CD14-positive monocyte (primary cell): ENCODE measurements at regions not wholly inside any gene's neighbourhood (a gene's known extent, or its start where the extent isn't known, plus 50 kb on each side); places are given as distances from the start of the nearest gene placed in this dataset.

Source experiments
- DNase-seq, 3 donors: peaks; one replicate each; pipeline ENCODE4 v3.0.0-alpha.2; 2011 to 2022
- H2AFZ ChIP-seq: 2 replicates; pipeline ENCODE4 v1.6.0; 2012; ENCODE audit warnings: mild to moderate bottlenecking, low read depth, low read length, inconsistent platforms; ENCODE audit not compliant: insufficient read depth, poor library complexity, severe bottlenecking
- H3K27ac ChIP-seq, 2 donors: 1 replicate in 1 of 2; 2 replicates in 1 of 2; pipeline ENCODE4 v1.5.1; 2012 to 2013; ENCODE audit warnings: low read length in 2 of 2, control low read depth in 1 of 2, inconsistent platforms in 1 of 2, low read depth in 1 of 2, mild to moderate bottlenecking in 1 of 2
- H3K27me3 ChIP-seq, 2 donors: one replicate each; pipeline versions ENCODE4 v1.6.0 to v1.6.1; 2011 to 2013; ENCODE audit warnings: low read length in 2 of 2; ENCODE audit not compliant: control insufficient read depth in 2 of 2, insufficient read depth in 2 of 2
- H3K36me3 ChIP-seq, 2 donors: replicated peaks in 1 of 2; 1 replicate in 1 of 2; 2 replicates in 1 of 2; pipeline versions ENCODE4 v1.5.1 to v1.6.1; 2012 to 2013; ENCODE audit warnings: low read length in 2 of 2, control low read depth in 1 of 2, inconsistent platforms in 1 of 2, mild to moderate bottlenecking in 1 of 2; ENCODE audit not compliant: insufficient read depth in 2 of 2, control insufficient read depth in 1 of 2
- H3K4me1 ChIP-seq, 2 donors: 1 replicate in 1 of 2; 2 replicates in 1 of 2; pipeline versions ENCODE4 v1.5.1 to v1.6.1; 2012 to 2013; ENCODE audit warnings: low read length in 2 of 2, control low read depth in 1 of 2, inconsistent platforms in 1 of 2, mild to moderate bottlenecking in 1 of 2, moderate library complexity in 1 of 2; ENCODE audit not compliant: insufficient read depth in 2 of 2, control insufficient read depth in 1 of 2
- H3K4me2 ChIP-seq: replicated peaks from 2 replicates; pipeline ENCODE3; 2012; ENCODE audit warnings: low read length, moderate library complexity, mild to moderate bottlenecking; ENCODE audit not compliant: poor library complexity, severe bottlenecking; ENCODE audit errors: extremely low read depth
- H3K4me3 ChIP-seq, 3 experiments: fragments of 200-600 bp in 1 of 3; sonication (generic) in 1 of 3; replicated peaks in 1 of 3; 1 replicate in 2 of 3; 2 replicates in 1 of 3; pipeline ENCODE4 v1.5.1; 2011 to 2013; ENCODE audit warnings: low read length in 3 of 3, mild to moderate bottlenecking in 3 of 3, control low read depth in 2 of 3, low read depth in 2 of 3, inconsistent platforms in 1 of 3, moderate library complexity in 1 of 3
- H3K79me2 ChIP-seq: 2 replicates; pipeline ENCODE4 v1.6.0; 2012; ENCODE audit warnings: mild to moderate bottlenecking, control low read depth, inconsistent platforms, low read length, moderate library complexity; ENCODE audit not compliant: insufficient read depth
- H3K9ac ChIP-seq: 2 replicates; pipeline ENCODE4 v1.6.0; 2017; ENCODE audit warnings: low read length, mild to moderate bottlenecking; ENCODE audit not compliant: insufficient read depth, poor library complexity, severe bottlenecking
- H3K9me3 ChIP-seq, 2 donors: replicated peaks in 1 of 2; 1 replicate in 1 of 2; 2 replicates in 1 of 2; pipeline versions ENCODE4 v1.5.1 to v1.6.1; 2012 to 2013; ENCODE audit warnings: low read length in 2 of 2, control low read depth in 1 of 2; ENCODE audit not compliant: control insufficient read depth in 1 of 2, insufficient read depth in 1 of 2
- H4K20me1 ChIP-seq: 2 replicates; pipeline ENCODE4 v1.6.0; 2012; ENCODE audit warnings: mild to moderate bottlenecking, low read length, control low read depth, moderate library complexity; ENCODE audit not compliant: insufficient read depth
- H3K27ac Mint-ChIP-seq, 7 donors: one replicate each; pipeline ENCODE4 v1.8.0; 2020; ENCODE audit warnings: mild to moderate bottlenecking in 7 of 7, mixed read lengths in 7 of 7, moderate library complexity in 6 of 7, inconsistent platforms in 2 of 7
- H3K27me3 Mint-ChIP-seq, 3 donors: one replicate each; pipeline ENCODE4 v1.8.0; 2021 to 2022; ENCODE audit warnings: low read depth in 3 of 3, mild to moderate bottlenecking in 3 of 3, mixed read lengths in 3 of 3, moderate library complexity in 3 of 3, inconsistent platforms in 1 of 3
- H3K36me3 Mint-ChIP-seq, 2 donors: one replicate each; pipeline ENCODE4 v1.8.0; 2020; ENCODE audit warnings: mixed read lengths in 2 of 2, inconsistent platforms in 1 of 2, mild to moderate bottlenecking in 1 of 2
- H3K4me1 Mint-ChIP-seq: one replicate; pipeline ENCODE4 v1.8.0; 2020; ENCODE audit warnings: mild to moderate bottlenecking, mixed read lengths
- H3K4me3 Mint-ChIP-seq, 2 donors: one replicate each; pipeline ENCODE4 v1.8.0; 2020; ENCODE audit warnings: mild to moderate bottlenecking in 2 of 2, mixed read lengths in 2 of 2, moderate library complexity in 1 of 2
- H3K9me3 Mint-ChIP-seq, 7 donors: one replicate each; pipeline ENCODE4 v1.8.0; 2020 to 2022; ENCODE audit warnings: mixed read lengths in 7 of 7, mild to moderate bottlenecking in 6 of 7, moderate library complexity in 6 of 7, inconsistent platforms in 2 of 7
- WGBS: methylation state at CpG from one replicate; pipeline ENCODE4 v1.1.5; 2013; ENCODE audit warnings: missing lambda C conversion rate; ENCODE audit not compliant: insufficient coverage; 5-methylcytosine and 5-hydroxymethylcytosine counted together
- intact Hi-C, 2 donors: fragments of 100-400 bp; cut with micrococcal nuclease; formaldehyde crosslinking; loops; one replicate each; pipeline versions ENCODE4 v1.15.0 to v1.15.1; 2023
- TF ChIP-seq, protein P1 (sequence below): fragments of 200-600 bp; IDR thresholded peaks from one replicate; pipeline ENCODE4 v1.8.0; 2022; ENCODE audit warnings: antibody characterized with exemption, mild to moderate bottlenecking

DNA sequence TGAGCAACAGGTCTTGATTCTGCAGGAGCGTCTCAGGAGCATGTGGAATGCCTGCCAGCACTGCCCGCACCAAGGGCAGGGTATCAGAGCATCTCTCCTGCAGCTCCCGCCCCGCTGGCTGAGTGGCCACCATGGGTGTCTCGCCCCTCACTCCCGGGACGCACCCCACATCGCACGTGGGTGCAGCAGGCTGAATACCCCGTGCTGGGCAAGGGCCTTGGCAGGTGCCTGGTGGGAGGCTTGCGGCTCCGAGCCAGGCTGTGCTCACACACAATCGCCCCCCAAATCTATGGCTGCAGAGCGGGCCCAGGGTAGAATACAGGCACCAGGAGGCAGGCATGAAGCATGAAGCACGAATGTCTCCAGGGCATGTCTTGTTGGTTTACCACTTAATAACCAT is 103.9 kb upstream of the TMEM132D start:
- H3K36me3 Mint-ChIP-seq, result no peaks in the 10 kb centered on the region

DNA sequence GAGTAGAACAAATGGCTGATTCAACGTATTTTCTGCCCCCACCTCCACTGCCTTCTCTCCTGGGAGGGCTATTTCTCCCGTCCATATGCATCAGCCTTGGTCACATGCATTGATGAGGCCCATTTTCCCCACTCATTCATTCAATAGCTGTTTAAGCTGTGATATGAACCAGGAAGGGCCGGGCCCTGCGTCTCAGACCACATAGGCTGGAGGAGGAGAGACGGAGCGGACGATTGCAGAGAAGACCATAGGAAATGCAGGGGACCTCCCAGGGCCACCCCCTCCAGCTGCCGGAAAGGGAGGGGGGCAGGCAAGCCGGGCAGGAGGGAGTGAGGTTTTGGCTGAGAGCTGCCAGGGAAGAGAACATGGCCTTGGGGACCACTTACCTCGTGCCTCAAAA is 104.4 kb upstream of the TMEM132D start:
- no peak overlapping the region for H3K27ac Mint-ChIP-seq

More for the DNA sequence above, 103.9 kb upstream of the TMEM132D start:
- WGBS, result 92% methylated on average over 15 of the region's 15 CpGs
- H3K27me3 Mint-ChIP-seq, result peaks cover 2 to 4% (median 2%) of the 10 kb centered on the region in 3 donors
- Histone ChIP-seq H3K27me3 (no peaks in the 10 kb centered on the region), H3K4me1 (no peaks in the 10 kb centered on the region), H3K36me3 (no peaks in the 10 kb centered on the region), H4K20me1 (no peaks in the 10 kb centered on the region), H3K79me2 (no peaks in the 10 kb centered on the region), H3K27ac (no peak overlapping the region), H3K4me3 (no peak overlapping the region), H3K4me2 (no peak overlapping the region), H3K9me3 (no peaks in the 10 kb centered on the region), H3K9ac (no peak overlapping the region), H2AFZ (no peak overlapping the region)
- H3K27ac Mint-ChIP-seq, result no peak overlapping the region
- no peak overlapping the region for H3K4me3 Mint-ChIP-seq
- H3K4me1 Mint-ChIP-seq, result no peaks in the 10 kb centered on the region
- DNase-seq, result no peak
- TF ChIP-seq, protein P1, sequence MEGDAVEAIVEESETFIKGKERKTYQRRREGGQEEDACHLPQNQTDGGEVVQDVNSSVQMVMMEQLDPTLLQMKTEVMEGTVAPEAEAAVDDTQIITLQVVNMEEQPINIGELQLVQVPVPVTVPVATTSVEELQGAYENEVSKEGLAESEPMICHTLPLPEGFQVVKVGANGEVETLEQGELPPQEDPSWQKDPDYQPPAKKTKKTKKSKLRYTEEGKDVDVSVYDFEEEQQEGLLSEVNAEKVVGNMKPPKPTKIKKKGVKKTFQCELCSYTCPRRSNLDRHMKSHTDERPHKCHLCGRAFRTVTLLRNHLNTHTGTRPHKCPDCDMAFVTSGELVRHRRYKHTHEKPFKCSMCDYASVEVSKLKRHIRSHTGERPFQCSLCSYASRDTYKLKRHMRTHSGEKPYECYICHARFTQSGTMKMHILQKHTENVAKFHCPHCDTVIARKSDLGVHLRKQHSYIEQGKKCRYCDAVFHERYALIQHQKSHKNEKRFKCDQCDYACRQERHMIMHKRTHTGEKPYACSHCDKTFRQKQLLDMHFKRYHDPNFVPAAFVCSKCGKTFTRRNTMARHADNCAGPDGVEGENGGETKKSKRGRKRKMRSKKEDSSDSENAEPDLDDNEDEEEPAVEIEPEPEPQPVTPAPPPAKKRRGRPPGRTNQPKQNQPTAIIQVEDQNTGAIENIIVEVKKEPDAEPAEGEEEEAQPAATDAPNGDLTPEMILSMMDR, result no peak
- peaks cover 0 to 3% (median 0%) of the 10 kb centered on the region in 7 donors for H3K9me3 Mint-ChIP-seq
- intact Hi-C loops, result no loop called here

More for the DNA sequence above, 104.4 kb upstream of the TMEM132D start:
- no peak overlapping the region for H3K9ac ChIP-seq
- no peaks in the 10 kb centered on the region for H3K79me2 ChIP-seq
- no peaks in the 10 kb centered on the region for H3K9me3 ChIP-seq
- no peaks in the 10 kb centered on the region for H3K4me1 Mint-ChIP-seq
- TF ChIP-seq, protein P1, result no peak
- no peak overlapping the region for H3K27ac ChIP-seq
- no peak overlapping the region for H3K4me2 ChIP-seq
- H3K9me3 Mint-ChIP-seq, result peaks cover 0 to 3% (median 0%) of the 10 kb centered on the region in 7 donors
- H3K27me3 Mint-ChIP-seq, result peaks cover 2 to 4% (median 2%) of the 10 kb centered on the region in 3 donors
- H4K20me1 ChIP-seq, result no peaks in the 10 kb centered on the region
- H3K36me3 Mint-ChIP-seq, result no peaks in the 10 kb centered on the region
- DNase-seq, result no peak
- H3K36me3 ChIP-seq, result no peaks in the 10 kb centered on the region
- no peak overlapping the region for H2AFZ ChIP-seq
- H3K4me3 ChIP-seq, result no peak overlapping the region
- no peak overlapping the region for H3K4me3 Mint-ChIP-seq
- intact Hi-C loops, result no loop called here
- H3K4me1 ChIP-seq, result no peaks in the 10 kb centered on the region
- 29% methylated on average over 10 of the region's 10 CpGs for WGBS
- no peaks in the 10 kb centered on the region for H3K27me3 ChIP-seq
